GM19468 (cell line): ENCODE measurements at regions not wholly inside any gene's neighbourhood (a gene's known extent, or its start where the extent isn't known, plus 50 kb on each side); places are given as distances from the start of the nearest gene placed in this dataset.
"Not testable (repeated sequence)": the region's sequence is repeated elsewhere in the genome, so short reads cannot be mapped to it uniquely, and the experiment has no call there.

ENCODE experiments used
- ATAC-seq: cut with Tn5 transposase; IDR thresholded peaks from one replicate; pipeline ENCODE4 v1.9.1; 2021; ENCODE audit warnings: mild to moderate bottlenecking, moderate library complexity, moderate number of reproducible peaks; ENCODE audit not compliant: unreplicated experiment; ENCODE audit errors: extremely low read depth

- no peak for ATAC-seq
Measured at GRCh38 chr6:137602313-137603197, 108.4 kb upstream of the OLIG3 start.

GRCh38 chr6:137610702-137611101 lies 116.5 kb upstream of the OLIG3 start:
- ATAC-seq, result no peak

GRCh38 chr6:137623293-137623692 lies 129.1 kb upstream of the OLIG3 start:
- ATAC-seq, result no peak

GRCh38 chr6:137625100-137625661 lies 131.0 kb upstream of the OLIG3 start:
- no peak for ATAC-seq

GRCh38 chr6:137625808-137626207 lies 131.6 kb upstream of the OLIG3 start:
- ATAC-seq, result no peak

- ATAC-seq, result no peak
Measured at GRCh38 chr6:137630666-137631065, 136.5 kb upstream of the OLIG3 start.

GRCh38 chr6:137631323-137631722 lies 137.1 kb upstream of the OLIG3 start:
- no peak for ATAC-seq

- not testable (repeated sequence) for ATAC-seq
Measured at GRCh38 chr6:137634177-137634576, 140.0 kb upstream of the OLIG3 start.

GRCh38 chr6:137637121-137637520 lies 142.9 kb upstream of the OLIG3 start:
- ATAC-seq, result no peak

GRCh38 chr6:137638926-137639706 lies 144.9 kb upstream of the OLIG3 start:
- no peak for ATAC-seq

GRCh38 chr6:137640086-137640485 lies 145.9 kb upstream of the OLIG3 start:
- no peak for ATAC-seq

- ATAC-seq, result no peak
Measured at GRCh38 chr6:137641474-137642077, 147.4 kb upstream of the OLIG3 start.

GRCh38 chr6:137643210-137643609 lies 149.0 kb upstream of the OLIG3 start:
- ATAC-seq, result not testable (repeated sequence)

- ATAC-seq, result not testable (repeated sequence)
Measured at GRCh38 chr6:137643644-137644043, 149.4 kb upstream of the OLIG3 start.

- ATAC-seq, result no peak
Measured at GRCh38 chr6:137645850-137646249, 151.7 kb upstream of the OLIG3 start.

- ATAC-seq, result no peak
Measured at GRCh38 chr6:137646484-137646883, 152.3 kb upstream of the OLIG3 start.

- no peak for ATAC-seq
Measured at GRCh38 chr6:137647762-137648447, 153.7 kb upstream of the OLIG3 start.

GRCh38 chr6:137650720-137651119 lies 156.5 kb upstream of the OLIG3 start:
- ATAC-seq, result no peak

- no peak for ATAC-seq
Measured at GRCh38 chr6:137651178-137651577, 157.0 kb upstream of the OLIG3 start.
